ENCODE measurements at regions not wholly inside any gene's neighbourhood (a gene's known extent, or its start where the extent isn't known, plus 50 kb on each side); places are given as distances from the start of the nearest gene placed in this dataset.

- TF ChIP-seq CTCF (conservative IDR thresholded peaks at IDR 0.05; ENCODE audit: low read depth, low read length) = no peak
- no peak for DNase-seq (ENCODE audit: low read depth)
- no peak overlapping the region for H3K4me3 ChIP-seq (ENCODE audit: low read length)
Measured at GRCh38 chr6:126581316-126581715, 241.4 kb downstream of the CENPW start.

GRCh38 chr6:126600258-126600916 lies 260.5 kb downstream of the CENPW start:
- no peak for DNase-seq (ENCODE audit: low read depth)
- no peak overlapping the region for H3K4me3 ChIP-seq (ENCODE audit: low read length)
- TF ChIP-seq CTCF (conservative IDR thresholded peaks at IDR 0.05; ENCODE audit: low read depth, low read length) = no peak

DNA sequence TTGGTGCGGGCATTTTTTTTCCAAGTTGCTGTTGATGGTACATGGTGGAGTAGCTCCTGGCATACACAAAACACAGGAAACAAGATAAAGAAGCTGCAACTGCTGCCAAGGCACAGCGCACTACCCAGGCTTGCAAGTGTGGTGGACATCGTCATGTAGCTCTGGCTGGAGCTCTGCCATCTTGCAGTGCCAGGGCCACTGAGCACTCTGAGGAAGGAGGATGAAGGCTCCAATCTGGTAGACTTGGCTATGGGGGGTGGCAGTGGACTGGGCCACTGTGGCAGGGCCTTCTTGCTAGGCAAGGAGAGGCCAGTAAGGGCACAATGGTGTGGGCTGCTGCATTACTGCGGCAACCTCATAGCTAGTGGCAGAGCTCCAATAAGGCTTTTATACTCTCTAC lies 263.5 kb downstream of the CENPW start:
- DNase-seq (ENCODE audit: low read depth) = no peak
- TF ChIP-seq CTCF (conservative IDR thresholded peaks at IDR 0.05; ENCODE audit: low read depth, low read length) = no peak
- H3K4me3 ChIP-seq (ENCODE audit: low read length) = no peak overlapping the region

DNA sequence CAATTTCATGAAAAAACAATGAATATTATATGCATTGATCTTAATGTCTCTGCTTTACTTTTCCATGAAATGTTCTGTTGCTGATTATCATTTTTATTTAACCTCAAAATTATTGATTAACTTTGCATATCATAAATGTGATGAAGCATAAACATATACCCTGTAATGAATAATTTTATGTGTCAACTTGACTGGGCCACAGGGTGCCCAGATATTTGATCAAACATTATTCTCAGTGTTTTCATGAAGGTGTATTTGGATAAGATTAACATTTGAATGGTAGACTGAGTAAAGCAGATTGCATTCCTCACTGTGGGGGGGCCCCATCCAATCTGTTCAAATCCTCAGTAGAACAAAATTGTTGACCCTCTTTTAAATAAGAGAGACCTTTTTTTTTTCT lies 265.2 kb downstream of the CENPW start:
- DNase-seq (ENCODE audit: low read depth) = no peak
- no peak for TF ChIP-seq CTCF (conservative IDR thresholded peaks at IDR 0.05; ENCODE audit: low read depth, low read length)
- H3K4me3 ChIP-seq (ENCODE audit: low read length) = no peak overlapping the region

DNA sequence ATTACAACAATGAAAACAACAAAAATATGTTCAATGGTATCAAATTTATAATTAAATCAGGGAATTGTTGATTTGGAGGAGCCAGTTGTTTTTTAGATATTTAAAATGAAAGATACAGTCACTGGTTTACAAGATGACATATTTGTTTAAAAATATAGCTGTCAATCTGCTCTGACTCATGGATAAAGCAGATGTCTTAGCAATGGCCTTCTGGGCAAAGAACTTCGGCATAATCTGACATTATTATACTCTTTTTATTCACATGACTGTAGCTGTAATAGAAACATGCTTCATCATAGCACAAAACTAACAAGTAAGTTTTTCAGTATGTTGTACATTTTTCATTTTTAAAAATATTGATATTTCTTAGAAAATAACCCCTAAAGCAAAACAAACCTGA lies 267.4 kb downstream of the CENPW start:
- H3K4me3 ChIP-seq (ENCODE audit: low read length) = no peak overlapping the region
- no peak for DNase-seq (ENCODE audit: low read depth)
- no peak for TF ChIP-seq CTCF (conservative IDR thresholded peaks at IDR 0.05; ENCODE audit: low read depth, low read length)

DNA sequence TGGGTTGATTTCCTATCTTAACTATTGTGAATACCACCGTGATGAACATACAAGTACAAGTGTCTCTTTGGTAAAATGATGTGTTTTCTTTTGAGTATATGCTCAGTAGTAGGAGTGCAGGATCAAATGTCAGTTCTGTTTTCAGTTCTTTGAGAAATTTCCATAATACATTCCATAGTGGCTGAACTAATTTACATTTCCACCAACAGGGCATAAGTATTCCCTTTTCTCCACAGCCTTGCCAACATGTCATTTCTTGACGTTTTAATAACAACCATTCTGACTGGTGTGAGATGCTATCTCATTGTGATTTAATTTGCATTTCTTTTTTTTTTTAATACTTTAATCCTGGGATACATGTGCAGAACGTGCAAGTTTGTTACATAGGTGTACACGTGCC lies 268.8 kb downstream of the CENPW start:
- no peak overlapping the region for H3K4me3 ChIP-seq (ENCODE audit: low read length)
- TF ChIP-seq CTCF (conservative IDR thresholded peaks at IDR 0.05; ENCODE audit: low read depth, low read length) = no peak
- no peak for DNase-seq (ENCODE audit: low read depth)

- TF ChIP-seq CTCF (conservative IDR thresholded peaks at IDR 0.05; ENCODE audit: low read depth, low read length) = no peak
- DNase-seq (ENCODE audit: low read depth) = no peak
Measured at GRCh38 chr6:126614642-126615504, 275.0 kb downstream of the CENPW start.

More at GRCh38 chr6:126614642-126615504, 275.0 kb downstream of the CENPW start:
- H3K4me3 ChIP-seq (ENCODE audit: low read length) = no peak overlapping the region
